ENCODE measurements at regions not wholly inside any gene's neighbourhood (a gene's known extent, or its start where the extent isn't known, plus 50 kb on each side); places are given as distances from the start of the nearest gene placed in this dataset.

DNA sequence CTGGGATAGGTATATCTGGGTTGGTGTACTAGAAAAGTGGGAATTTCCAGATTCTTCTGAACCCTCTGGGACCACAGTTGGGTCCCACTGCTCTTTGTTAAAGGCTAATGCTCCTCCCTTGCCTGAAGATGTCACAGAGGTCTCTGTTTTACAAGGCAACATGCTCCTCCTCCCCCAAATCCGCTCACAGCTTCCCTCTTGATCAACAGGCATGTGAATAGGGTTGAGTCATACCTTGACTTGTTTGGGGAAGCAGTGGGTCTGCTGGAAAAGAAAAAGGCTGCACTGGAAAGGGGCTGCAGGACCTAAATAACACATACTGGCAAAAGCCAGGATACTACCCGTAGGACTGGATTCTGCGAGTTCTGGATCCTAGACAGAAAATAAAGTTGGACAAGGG is 165.4 kb upstream of the TMEM260 start:
- TF ChIP-seq, protein P1, sequence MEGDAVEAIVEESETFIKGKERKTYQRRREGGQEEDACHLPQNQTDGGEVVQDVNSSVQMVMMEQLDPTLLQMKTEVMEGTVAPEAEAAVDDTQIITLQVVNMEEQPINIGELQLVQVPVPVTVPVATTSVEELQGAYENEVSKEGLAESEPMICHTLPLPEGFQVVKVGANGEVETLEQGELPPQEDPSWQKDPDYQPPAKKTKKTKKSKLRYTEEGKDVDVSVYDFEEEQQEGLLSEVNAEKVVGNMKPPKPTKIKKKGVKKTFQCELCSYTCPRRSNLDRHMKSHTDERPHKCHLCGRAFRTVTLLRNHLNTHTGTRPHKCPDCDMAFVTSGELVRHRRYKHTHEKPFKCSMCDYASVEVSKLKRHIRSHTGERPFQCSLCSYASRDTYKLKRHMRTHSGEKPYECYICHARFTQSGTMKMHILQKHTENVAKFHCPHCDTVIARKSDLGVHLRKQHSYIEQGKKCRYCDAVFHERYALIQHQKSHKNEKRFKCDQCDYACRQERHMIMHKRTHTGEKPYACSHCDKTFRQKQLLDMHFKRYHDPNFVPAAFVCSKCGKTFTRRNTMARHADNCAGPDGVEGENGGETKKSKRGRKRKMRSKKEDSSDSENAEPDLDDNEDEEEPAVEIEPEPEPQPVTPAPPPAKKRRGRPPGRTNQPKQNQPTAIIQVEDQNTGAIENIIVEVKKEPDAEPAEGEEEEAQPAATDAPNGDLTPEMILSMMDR (IDR thresholded peaks at IDR 0.05), result no peak
- TF ChIP-seq EZH2 (IDR thresholded peaks at IDR 0.05; ENCODE audit: borderline replicate concordance, insufficient read depth, low read depth, low read length, poor library complexity, severe bottlenecking), result no peak
